Peyer's patch (tissue), 4 donors: ENCODE measurements at regions not wholly inside any gene's neighbourhood (a gene's known extent, or its start where the extent isn't known, plus 50 kb on each side); places are given as distances from the start of the nearest gene placed in this dataset.
"Not testable (repeated sequence)": the region's sequence is repeated elsewhere in the genome, so short reads cannot be mapped to it uniquely, and the experiment has no call there.

ENCODE experiments used
- DNase-seq, 3 donors: peaks; one replicate each; pipeline ENCODE4 v3.0.0-alpha.2; 2017 to 2019
- H3K27ac ChIP-seq, 4 donors: fragments of 200-600 bp; sonication (generic); one replicate each; pipeline ENCODE4 v1.5.1; 2016 to 2019
- H3K27me3 ChIP-seq, 2 donors: fragments of 200-600 bp; sonication (generic); one replicate each; pipeline ENCODE4 v1.5.1; 2019
- H3K36me3 ChIP-seq, 3 donors: fragments of 200-600 bp; sonication (generic); one replicate each; pipeline ENCODE4 v1.5.1; 2016 to 2019
- H3K4me1 ChIP-seq, 4 donors: fragments of 200-600 bp; sonication (generic); one replicate each; pipeline ENCODE4 v1.5.1; 2016 to 2019
- H3K4me3 ChIP-seq, 4 donors: fragments of 200-600 bp; sonication (generic); 1 replicate in 3 of 4; 2 replicates in 1 of 4; pipeline ENCODE4 v1.5.1; 2016 to 2019; ENCODE audit warnings: mild to moderate bottlenecking in 1 of 4
- H3K9me3 ChIP-seq, 4 donors: fragments of 200-600 bp; sonication (generic); one replicate each; pipeline ENCODE4 v1.5.1; 2016 to 2019; ENCODE audit warnings: mild to moderate bottlenecking in 1 of 4
- CTCF ChIP-seq, 6 experiments: fragments of 450-650 bp in 4 of 6; fragments of 200-600 bp in 2 of 6; sonication (generic) in 1 of 6; IDR thresholded peaks; one replicate each; pipeline ENCODE4 v1.5.1; 2017 to 2019; ENCODE audit warnings: antibody characterized with exemption in 6 of 6, mild to moderate bottlenecking in 3 of 6, moderate library complexity in 1 of 6
- POLR2A ChIP-seq, 2 donors: fragments of 450-650 bp; IDR thresholded peaks; one replicate each; pipeline ENCODE4 v1.5.1; 2017; ENCODE audit warnings: antibody characterized with exemption in 2 of 2, mild to moderate bottlenecking in 2 of 2, moderate library complexity in 2 of 2

DNA sequence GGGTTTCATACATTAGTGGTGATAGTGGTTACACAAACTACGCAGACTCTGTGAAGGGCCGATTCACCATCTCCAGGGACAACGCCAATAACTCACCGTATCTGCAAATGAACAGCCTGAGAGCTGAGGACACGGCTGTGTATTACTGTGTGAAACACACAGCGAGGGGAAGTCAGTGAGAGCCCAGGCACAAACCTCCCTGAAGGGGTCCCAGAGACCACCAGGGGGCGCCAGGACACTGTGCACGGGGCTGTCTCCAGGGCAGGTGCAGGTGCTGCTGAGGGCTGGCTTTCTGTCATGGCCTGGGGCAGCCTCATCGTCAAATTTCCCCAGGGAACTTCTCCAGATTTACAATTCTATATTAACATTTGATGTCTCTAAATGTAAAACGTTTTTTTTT lies 184.6 kb upstream of the TP53TG3C start:
- H3K4me3 ChIP-seq = not testable (repeated sequence)

GRCh38 chr16:33027121-33027520 lies 166.9 kb upstream of the TP53TG3C start:
- not testable (repeated sequence) for H3K27ac ChIP-seq, H3K36me3 ChIP-seq, H3K9me3 ChIP-seq, H3K4me1 ChIP-seq, H3K4me3 ChIP-seq, DNase-seq, H3K27me3 ChIP-seq

More for the DNA sequence above, 184.6 kb upstream of the TP53TG3C start:
- H3K27ac ChIP-seq, H3K36me3 ChIP-seq, H3K4me1 ChIP-seq, H3K9me3 ChIP-seq, H3K27me3 ChIP-seq: not testable (repeated sequence)
- peak in 1 of 3 donors; percentile 27 for DNase-seq

DNA sequence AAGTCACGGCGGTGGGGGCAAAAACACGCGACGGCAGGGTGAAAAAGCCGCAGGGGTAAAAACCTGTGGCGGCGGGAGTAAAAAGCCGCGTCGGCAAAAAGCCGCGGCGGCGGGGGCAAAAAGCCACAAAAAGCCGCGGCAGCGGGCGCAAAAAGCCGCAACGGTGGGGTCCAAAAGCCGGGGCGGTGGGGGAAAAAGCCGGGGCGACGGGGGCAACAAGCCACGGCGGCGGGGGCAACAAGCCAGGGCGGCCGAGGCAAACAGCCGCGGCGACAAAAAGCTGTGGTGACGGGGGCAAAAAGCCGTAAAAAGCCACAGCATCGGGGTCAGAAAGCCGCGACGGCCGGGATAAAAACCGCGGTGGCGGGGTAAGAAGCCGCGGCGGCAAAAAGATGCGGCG lies 166.1 kb upstream of the TP53TG3C start:
- not testable (repeated sequence) for H3K36me3 ChIP-seq, H3K9me3 ChIP-seq, H3K27ac ChIP-seq, H3K4me1 ChIP-seq, H3K27me3 ChIP-seq, H3K4me3 ChIP-seq, DNase-seq

DNA sequence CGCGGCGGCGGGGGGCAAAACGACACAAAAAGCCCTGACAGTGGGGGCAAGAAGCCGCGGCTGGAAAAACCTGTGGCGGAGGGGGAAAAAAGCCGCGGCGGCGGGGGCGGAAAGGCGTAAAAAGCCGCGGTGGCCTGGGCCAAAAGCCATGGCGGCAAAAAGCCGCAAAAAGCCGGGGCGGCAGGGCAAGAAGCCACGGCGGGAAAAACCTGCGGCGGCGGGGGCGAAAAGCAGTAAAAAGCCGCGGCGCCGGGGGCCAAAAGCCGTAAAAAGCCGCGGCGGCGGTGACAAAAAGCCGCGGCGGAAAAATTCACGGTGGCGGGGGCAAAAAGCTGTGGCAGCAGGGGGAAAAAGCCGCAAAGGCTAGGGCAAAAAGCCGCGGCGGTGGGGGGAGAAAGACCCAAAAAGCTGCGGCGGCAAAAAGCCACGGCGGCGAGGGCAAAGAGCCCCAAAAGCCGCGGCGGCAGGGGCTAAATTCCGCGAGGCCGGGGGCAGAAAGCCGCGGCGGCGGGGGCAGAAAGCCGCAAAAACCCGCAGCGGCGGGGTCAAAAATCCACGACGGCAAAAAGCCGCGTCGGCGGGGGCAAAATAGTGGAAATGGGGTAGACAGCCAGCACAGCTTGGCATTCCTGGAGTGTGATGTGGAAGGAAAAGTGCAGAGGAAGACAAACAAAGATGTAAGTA lies 165.2 kb upstream of the TP53TG3C start:
- H3K27ac ChIP-seq, H3K27me3 ChIP-seq, H3K4me3 ChIP-seq, H3K9me3 ChIP-seq, H3K4me1 ChIP-seq, H3K36me3 ChIP-seq: not testable (repeated sequence)
- DNase-seq = peak in 1 of 3 donors; percentile 7

GRCh38 chr16:33048849-33049248 lies 145.2 kb upstream of the TP53TG3C start:
- H3K4me1 ChIP-seq, DNase-seq, H3K36me3 ChIP-seq, H3K27me3 ChIP-seq, H3K27ac ChIP-seq, H3K9me3 ChIP-seq, H3K4me3 ChIP-seq: not testable (repeated sequence)

DNA sequence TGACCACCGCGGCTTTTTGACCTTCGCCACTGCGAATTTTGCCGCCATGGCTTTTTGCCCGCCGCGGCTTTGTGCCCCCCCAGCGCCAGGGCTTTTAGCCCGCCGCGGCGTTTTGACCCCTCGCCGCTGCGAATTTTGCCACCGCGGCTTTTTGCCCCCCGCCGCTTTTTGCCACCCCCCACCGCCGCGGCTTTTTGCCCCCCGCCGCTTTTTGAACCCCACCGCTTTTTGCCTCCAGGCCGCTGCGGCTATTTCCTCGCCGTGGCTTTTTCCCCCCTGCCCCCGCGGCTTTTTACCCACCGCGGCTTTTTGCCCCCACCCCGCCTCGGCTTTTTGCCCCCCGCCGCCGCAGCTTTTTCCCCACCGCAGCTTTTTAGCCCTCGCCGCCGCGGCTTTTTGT lies 134.8 kb upstream of the TP53TG3C start:
- H3K27me3 ChIP-seq = no peaks in the 10 kb centered on the region
- no peaks in the 10 kb centered on the region for H3K36me3 ChIP-seq
- H3K27ac ChIP-seq = no peak overlapping the region
- no peaks in the 10 kb centered on the region for H3K9me3 ChIP-seq
- DNase-seq = peak in 1 of 3 donors; percentile 13
- H3K4me3 ChIP-seq = no peak overlapping the region
- TF ChIP-seq CTCF (IDR thresholded peaks at IDR 0.05) (no peak), POLR2A (IDR thresholded peaks at IDR 0.05) (no peak)
- H3K4me1 ChIP-seq = no peaks in the 10 kb centered on the region

- not testable (repeated sequence) for H3K27me3 ChIP-seq, H3K4me3 ChIP-seq, H3K27ac ChIP-seq, H3K4me1 ChIP-seq, DNase-seq, H3K36me3 ChIP-seq, H3K9me3 ChIP-seq
These were observed 134.2 kb upstream of the TP53TG3C start for GRCh38 chr16:33059654-33060421.

DNA sequence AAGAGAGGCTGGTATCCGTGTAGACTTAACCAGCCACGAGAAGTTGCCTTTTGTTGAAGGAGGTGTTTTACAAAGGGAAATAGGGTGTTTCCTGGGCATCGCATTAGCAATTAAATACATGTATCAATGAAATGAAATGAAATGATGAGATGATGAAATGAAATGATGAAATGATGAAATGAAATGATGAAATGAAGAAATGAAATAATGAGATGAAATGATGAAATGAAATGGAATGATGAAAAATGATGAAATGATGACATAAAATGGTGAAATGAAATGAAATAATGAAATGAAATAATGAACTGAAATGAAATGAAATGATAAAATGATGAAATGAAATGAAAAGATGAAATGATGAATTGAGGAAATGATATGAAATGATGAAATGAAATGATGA lies 131.3 kb upstream of the TP53TG3C start:
- H3K4me1 ChIP-seq, H3K36me3 ChIP-seq, DNase-seq, H3K9me3 ChIP-seq, H3K27me3 ChIP-seq, H3K4me3 ChIP-seq, H3K27ac ChIP-seq: not testable (repeated sequence)

DNA sequence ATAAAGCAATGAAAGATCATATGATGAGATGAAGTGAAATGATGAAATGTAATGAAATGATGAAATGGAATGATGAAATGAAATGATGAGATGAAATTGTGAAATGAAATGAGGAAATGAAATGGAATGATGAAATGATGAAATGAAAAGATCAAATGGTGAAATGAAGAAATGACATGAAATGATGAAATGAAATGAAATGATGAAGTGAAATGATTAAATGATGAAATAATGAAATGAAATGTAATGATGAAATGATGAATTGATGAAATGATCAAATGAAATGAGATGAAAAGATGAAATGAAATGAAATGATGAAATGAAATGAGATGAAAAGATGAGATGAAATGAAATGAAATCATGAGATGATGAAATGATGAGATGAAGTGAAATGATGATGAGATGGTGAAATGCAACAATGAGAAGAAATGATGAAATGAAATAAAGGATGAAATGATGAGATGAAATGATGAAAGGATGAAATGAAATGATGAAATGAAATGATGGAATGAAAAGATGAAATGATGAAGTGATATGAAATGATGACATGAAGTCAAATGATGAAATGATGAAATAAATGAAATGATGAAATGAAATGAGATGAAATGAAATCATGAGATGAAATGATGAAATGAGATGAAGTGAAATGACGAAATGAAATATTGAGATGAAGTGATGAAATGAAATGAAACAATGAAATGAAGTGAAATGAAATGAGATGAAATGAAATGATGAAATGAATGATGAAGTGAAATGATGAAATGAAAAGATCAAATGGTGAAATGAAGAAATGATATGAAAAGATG lies 130.5 kb upstream of the TP53TG3C start:
- H3K4me3 ChIP-seq, H3K27ac ChIP-seq: not testable (repeated sequence)

DNA sequence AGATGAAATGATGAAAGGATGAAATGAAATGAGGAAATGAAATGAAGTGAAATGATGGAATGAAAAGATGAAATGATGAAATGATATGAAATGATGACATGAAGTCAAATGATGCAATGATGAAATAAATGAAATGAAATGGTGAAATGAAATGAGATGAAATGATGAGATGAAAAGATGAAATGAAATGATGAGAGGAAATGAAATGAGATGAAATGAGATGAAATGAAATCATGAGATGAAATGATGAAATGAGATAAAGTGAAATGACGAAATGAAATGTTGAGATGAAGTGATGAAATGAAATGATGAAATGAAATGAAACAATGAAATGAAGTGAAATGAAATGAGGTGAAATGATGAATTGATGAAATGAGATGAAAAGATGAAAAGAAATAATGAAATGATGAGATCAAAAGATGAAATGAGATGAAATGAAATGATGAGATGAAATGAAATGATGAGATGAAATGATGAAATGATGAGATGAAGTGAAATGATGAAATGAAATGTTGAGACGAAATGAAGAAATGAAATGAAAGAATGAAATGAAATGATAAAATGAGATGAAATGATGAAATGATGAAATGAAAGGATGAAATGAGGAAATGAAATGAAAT lies 129.5 kb upstream of the TP53TG3C start:
- H3K4me1 ChIP-seq, H3K9me3 ChIP-seq, H3K36me3 ChIP-seq, H3K27ac ChIP-seq, DNase-seq, H3K4me3 ChIP-seq, H3K27me3 ChIP-seq: not testable (repeated sequence)

More for the DNA sequence above, 130.5 kb upstream of the TP53TG3C start:
- H3K36me3 ChIP-seq, H3K9me3 ChIP-seq, DNase-seq, H3K27me3 ChIP-seq, H3K4me1 ChIP-seq: not testable (repeated sequence)
